Omental fat pad (tissue), 3 donors: ENCODE measurements at regions not wholly inside any gene's neighbourhood (a gene's known extent, or its start where the extent isn't known, plus 50 kb on each side); places are given as distances from the start of the nearest gene placed in this dataset.
"Not testable (repeated sequence)": the region's sequence is repeated elsewhere in the genome, so short reads cannot be mapped to it uniquely, and the experiment has no call there.

Experiments
- ATAC-seq: fragments of 150-250 bp; one replicate; pipeline ENCODE4 v1.9.1; 2016; ENCODE audit warnings: mild to moderate bottlenecking, moderate library complexity; ENCODE audit not compliant: low FRiP score
- DNase-seq: peaks from one replicate; pipeline ENCODE4 v3.0.0-alpha.2; 2019; ENCODE audit warnings: low spot score
- TF ChIP-seq, protein P1 (sequence below), 3 donors: fragments of 450-650 bp; IDR thresholded peaks; one replicate each; pipeline ENCODE4 v1.5.1; 2016 to 2017; ENCODE audit warnings: antibody characterized with exemption in 3 of 3, mild to moderate bottlenecking in 3 of 3, moderate library complexity in 2 of 3

DNA sequence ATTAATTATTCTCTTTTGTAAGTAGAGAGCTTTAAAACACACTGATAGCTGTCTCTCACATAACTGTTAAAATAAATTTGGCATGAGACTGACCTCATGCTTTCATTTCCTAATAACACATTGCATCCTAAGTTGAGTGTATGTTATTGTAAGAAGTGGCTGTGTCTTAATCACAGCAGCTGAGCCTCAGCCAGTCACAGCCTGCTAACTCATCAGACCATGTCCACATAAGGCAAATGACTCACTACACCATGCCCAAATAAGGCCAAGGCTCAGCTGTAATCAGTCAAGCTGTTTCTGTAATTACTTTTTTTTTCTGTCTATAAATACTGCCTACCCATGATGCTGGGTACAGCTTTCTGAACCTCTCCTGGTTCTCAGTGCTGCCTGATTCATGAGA lies 860.9 kb downstream of the XPNPEP1 start:
- TF ChIP-seq, protein P1, sequence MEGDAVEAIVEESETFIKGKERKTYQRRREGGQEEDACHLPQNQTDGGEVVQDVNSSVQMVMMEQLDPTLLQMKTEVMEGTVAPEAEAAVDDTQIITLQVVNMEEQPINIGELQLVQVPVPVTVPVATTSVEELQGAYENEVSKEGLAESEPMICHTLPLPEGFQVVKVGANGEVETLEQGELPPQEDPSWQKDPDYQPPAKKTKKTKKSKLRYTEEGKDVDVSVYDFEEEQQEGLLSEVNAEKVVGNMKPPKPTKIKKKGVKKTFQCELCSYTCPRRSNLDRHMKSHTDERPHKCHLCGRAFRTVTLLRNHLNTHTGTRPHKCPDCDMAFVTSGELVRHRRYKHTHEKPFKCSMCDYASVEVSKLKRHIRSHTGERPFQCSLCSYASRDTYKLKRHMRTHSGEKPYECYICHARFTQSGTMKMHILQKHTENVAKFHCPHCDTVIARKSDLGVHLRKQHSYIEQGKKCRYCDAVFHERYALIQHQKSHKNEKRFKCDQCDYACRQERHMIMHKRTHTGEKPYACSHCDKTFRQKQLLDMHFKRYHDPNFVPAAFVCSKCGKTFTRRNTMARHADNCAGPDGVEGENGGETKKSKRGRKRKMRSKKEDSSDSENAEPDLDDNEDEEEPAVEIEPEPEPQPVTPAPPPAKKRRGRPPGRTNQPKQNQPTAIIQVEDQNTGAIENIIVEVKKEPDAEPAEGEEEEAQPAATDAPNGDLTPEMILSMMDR (IDR thresholded peaks at IDR 0.05), result no peak
- ATAC-seq (peak; percentile 57), DNase-seq (no peak)

DNA sequence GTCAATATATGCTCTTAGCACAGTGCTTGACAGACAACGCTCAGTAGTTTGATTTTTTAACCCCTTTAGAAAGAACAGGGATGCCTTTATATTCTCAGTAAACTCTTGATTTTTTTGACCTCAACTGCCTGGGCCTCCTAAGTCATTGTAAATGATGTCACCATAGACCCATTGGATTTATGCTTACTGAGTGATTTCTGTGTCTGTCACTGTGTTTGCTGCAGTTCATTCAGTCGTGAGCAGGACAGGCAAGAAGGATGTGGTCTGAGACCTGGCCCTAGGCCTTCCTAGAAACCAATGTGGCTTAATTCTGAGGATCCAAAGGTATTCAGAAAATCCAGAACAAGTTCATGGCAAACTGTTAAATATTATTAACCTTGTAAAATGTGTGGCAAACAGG lies 868.1 kb downstream of the XPNPEP1 start:
- DNase-seq (no peak), ATAC-seq (no peak)
- TF ChIP-seq, protein P1 (IDR thresholded peaks at IDR 0.05), result no peak

DNA sequence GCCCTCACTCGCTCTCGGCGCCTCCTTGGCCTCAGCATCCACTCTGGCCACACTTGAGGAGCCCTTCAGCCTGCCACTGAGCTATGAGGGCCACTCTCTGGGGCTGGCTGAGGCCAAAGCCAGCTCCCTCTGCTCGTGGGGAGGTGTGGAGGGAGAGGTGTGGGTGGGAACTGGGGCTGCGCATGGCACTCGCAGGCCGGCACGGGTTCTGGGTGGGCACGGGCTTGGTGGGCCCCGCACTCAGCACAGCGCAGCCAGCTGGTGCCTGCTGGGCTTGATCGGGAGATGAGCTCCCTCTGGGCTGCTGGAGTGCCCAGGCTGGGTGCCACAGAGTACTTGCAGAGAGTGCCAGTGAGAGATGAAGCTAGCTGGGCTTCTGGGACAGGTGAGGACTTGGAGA lies 875.5 kb downstream of the XPNPEP1 start:
- ATAC-seq, result no peak

DNA sequence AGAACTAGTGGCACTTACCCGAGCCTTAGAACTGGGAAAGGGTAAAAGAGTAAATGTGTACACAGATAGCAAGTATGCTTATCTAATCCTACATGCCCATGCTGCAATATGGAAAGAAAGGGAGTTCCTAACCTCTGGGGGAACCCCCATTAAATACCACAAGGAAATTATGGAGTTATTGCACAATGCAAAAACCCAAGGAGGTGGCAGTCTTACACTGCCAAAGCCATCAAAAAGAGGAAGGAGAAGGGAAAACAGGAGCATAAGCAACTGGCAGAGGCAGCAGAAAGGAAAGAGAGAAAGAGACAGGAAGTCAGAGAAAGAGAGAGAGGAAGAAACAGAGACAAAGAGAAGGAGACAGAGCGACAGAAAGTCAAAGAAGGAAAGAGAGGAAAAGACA lies 876.9 kb downstream of the XPNPEP1 start:
- not testable (repeated sequence) for DNase-seq, ATAC-seq

More for the DNA sequence above, 875.5 kb downstream of the XPNPEP1 start:
- TF ChIP-seq, protein P1 (IDR thresholded peaks at IDR 0.05), result no peak
- DNase-seq, result no peak

DNA sequence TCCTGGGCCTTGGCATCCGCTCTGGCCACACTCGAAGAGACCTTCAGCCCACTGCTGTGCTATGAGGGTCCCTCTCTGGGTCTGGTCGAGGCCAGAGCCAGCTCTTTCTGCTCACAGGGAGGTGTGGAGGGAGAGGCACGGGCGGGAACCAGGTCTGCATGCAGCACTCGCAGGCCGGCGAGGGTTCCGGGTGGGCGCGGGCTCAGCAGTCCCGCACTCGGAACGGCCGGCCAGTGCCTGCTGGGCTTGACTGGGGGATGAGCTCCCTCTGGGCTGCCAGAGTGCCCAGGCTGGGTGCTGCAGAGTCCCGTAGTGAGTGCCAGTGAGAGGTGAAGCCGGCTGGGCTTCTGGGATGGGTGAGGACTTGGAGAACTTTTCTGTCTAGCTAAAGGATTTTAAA lies 882.7 kb downstream of the XPNPEP1 start:
- TF ChIP-seq, protein P1 (IDR thresholded peaks at IDR 0.05), result no peak
- DNase-seq (no peak), ATAC-seq (no peak)

DNA sequence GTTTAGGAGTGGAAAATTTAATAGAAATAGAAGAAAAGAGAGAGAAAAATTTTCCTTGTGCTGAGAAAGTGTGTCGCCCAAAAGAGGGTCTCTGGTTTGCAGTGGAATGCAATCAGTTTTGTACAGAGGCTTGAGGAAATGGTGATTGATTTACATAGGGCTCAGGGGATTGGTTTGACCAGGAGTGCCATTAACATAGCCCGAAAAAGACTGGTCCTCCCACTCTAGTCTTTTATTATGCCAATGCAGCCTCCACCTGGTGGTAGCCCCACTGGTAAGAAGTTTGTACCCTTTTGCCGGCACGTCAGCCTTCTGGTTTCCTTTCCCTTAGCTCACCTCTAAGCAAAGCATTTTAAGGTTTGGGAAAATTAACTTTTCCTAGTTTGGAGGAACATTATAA lies 885.3 kb downstream of the XPNPEP1 start:
- ATAC-seq (no peak), DNase-seq (no peak)
- TF ChIP-seq, protein P1 (IDR thresholded peaks at IDR 0.05), result no peak

DNA sequence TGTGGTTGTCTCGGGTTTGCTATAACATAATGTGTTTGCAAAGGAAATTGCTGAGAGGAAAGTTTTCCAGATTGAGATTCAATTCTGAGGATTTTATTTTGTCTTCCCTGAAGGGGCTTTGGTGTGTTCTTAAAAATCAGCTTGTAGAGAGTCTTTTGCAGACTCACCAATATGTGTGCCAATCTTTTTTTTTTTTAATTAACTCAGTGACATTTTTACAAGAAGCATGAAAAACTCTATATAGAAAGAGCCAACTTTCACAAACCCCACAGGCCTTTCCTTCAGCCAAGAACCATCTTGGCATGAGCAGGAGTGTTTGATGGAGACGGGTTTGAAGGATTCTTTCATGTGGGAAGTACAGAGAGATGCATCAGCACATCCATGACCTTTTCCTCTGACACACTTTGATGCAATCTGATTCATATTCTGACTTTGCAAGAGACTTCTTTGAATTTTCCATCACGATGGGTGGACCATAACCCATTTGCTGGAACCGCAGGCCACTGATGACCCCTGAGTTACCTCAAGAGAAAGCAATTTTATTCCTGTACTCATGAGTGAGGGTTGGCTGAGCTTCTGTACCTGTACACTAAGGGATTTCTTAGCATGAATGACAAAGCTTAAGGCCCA lies 892.6 kb downstream of the XPNPEP1 start:
- ATAC-seq (no peak), DNase-seq (no peak)
- TF ChIP-seq, protein P1 (IDR thresholded peaks at IDR 0.05), result no peak
